Left ventricle myocardium inferior (tissue), 1 donor: ENCODE measurements at regions not wholly inside any gene's neighbourhood (a gene's known extent, or its start where the extent isn't known, plus 50 kb on each side); places are given as distances from the start of the nearest gene placed in this dataset.

Experiments
- DNase-seq: peaks from one replicate; pipeline ENCODE4 v3.0.0-alpha.2; 2020
- H3K27ac ChIP-seq: fragments of 200-600 bp; replicated peaks from 2 replicates; pipeline ENCODE4 v1.8.0; 2021
- H3K27me3 ChIP-seq: fragments of 200-600 bp; 2 replicates; pipeline ENCODE4 v1.8.0; 2021; ENCODE audit warnings: low read depth
- H3K36me3 ChIP-seq: fragments of 200-600 bp; 2 replicates; pipeline ENCODE4 v1.8.0; 2021
- H3K4me1 ChIP-seq: fragments of 200-600 bp; 2 replicates; pipeline ENCODE4 v1.8.0; 2021
- H3K4me3 ChIP-seq: fragments of 200-600 bp; 2 replicates; pipeline ENCODE4 v1.8.0; 2021; ENCODE audit warnings: mild to moderate bottlenecking, moderate library complexity
- H3K9me3 ChIP-seq: fragments of 200-600 bp; replicated peaks from 2 replicates; pipeline ENCODE4 v1.8.0; 2021
- CTCF ChIP-seq: fragments of 200-600 bp; IDR thresholded peaks from 2 replicates; pipeline ENCODE4 v1.8.0; 2021; ENCODE audit warnings: antibody characterized with exemption, mild to moderate bottlenecking, borderline replicate concordance
- intact Hi-C: fragments of 100-400 bp; cut with micrococcal nuclease; formaldehyde crosslinking; loops from one replicate; pipeline ENCODE4 v1.11.0; 2022
- donor health status: DM: no; HTN: yes; CAD: no; lungs with severe emphysema.

- no peak for TF ChIP-seq CTCF
- no peaks in the 10 kb centered on the region for H3K4me1 ChIP-seq
- H3K27me3 ChIP-seq, result peaks cover 100% of the 10 kb centered on the region
- DNase-seq, result no peak
- H3K36me3 ChIP-seq, result no peaks in the 10 kb centered on the region
- intact Hi-C loops, result no loop called here
- no peak overlapping the region for H3K4me3 ChIP-seq
- H3K9me3 ChIP-seq, result no peaks in the 10 kb centered on the region
- no peak overlapping the region for H3K27ac ChIP-seq
Observed at GRCh38 chr3:127425505-127426443, 137.9 kb upstream of the PRR20G start.

- no peaks in the 10 kb centered on the region for H3K36me3 ChIP-seq
- DNase-seq, result no peak
- H3K27me3 ChIP-seq, result peaks cover 100% of the 10 kb centered on the region
- TF ChIP-seq CTCF, result no peak
- intact Hi-C loops, result no loop called here
- H3K4me1 ChIP-seq, result no peaks in the 10 kb centered on the region
- no peak overlapping the region for H3K27ac ChIP-seq
- no peak overlapping the region for H3K4me3 ChIP-seq
- no peaks in the 10 kb centered on the region for H3K9me3 ChIP-seq
Observed at GRCh38 chr3:127424766-127425504, 137.1 kb upstream of the PRR20G start.

GRCh38 chr3:127423856-127424765, 136.3 kb upstream of the PRR20G start:
- intact Hi-C loops, result no loop called here
- DNase-seq, result no peak

GRCh38 chr3:127422663-127423375, 135.0 kb upstream of the PRR20G start:
- Histone ChIP-seq H3K4me1 (no peaks in the 10 kb centered on the region), H3K4me3 (no peak overlapping the region), H3K36me3 (no peaks in the 10 kb centered on the region), H3K9me3 (no peaks in the 10 kb centered on the region), H3K27ac (no peak overlapping the region), H3K27me3 (peaks cover 100% of the 10 kb centered on the region)
- TF ChIP-seq CTCF, result no peak
- no peak for DNase-seq
- intact Hi-C loops, result no loop called here

More at GRCh38 chr3:127423856-127424765, 136.3 kb upstream of the PRR20G start:
- Histone ChIP-seq H3K27me3 (peaks cover 100% of the 10 kb centered on the region), H3K9me3 (no peaks in the 10 kb centered on the region), H3K4me1 (no peaks in the 10 kb centered on the region), H3K36me3 (no peaks in the 10 kb centered on the region), H3K27ac (no peak overlapping the region), H3K4me3 (no peak overlapping the region)
- no peak for TF ChIP-seq CTCF
